IMR-90 (cell line): ENCODE measurements at regions not wholly inside any gene's neighbourhood (a gene's known extent, or its start where the extent isn't known, plus 50 kb on each side); places are given as distances from the start of the nearest gene placed in this dataset.

Source experiments
- ATAC-seq: fragments of 200-7000 bp; cut with Tn5 transposase; 2 replicates; pipeline ENCODE4 v1.9.1; 2020; ENCODE audit warnings: low read depth, mild to moderate bottlenecking, moderate library complexity
- BruUV-seq: library from RNA; stranded (reverse); fragments of 400-500 nt; replicated peaks from 2 replicates; lab custom pipeline; 2021; lab: Mats Ljungman, UMichigan
- CTCF ChIA-PET: fragments of 300-600 bp; formaldehyde crosslinking; extraction: SDS; loops from one replicate; lab custom pipeline; 2021; ENCODE audit warnings: antibody characterized with exemption; lab: Yijun Ruan, JAX
- POLR2A ChIA-PET: fragments of 300-600 bp; sonication (Branson Sonifier 250); formaldehyde crosslinking; loops from one replicate; lab custom pipeline; 2022; ENCODE audit warnings: antibody characterized with exemption; ENCODE audit not compliant: unreplicated experiment; lab: Charles Lee
- DNase-seq: peaks from one replicate; pipeline ENCODE4 v3.0.0; 2013
- H2AFZ ChIP-seq: replicated peaks from 2 replicates; pipeline ENCODE3; 2013; ENCODE audit warnings: low read length, mild to moderate bottlenecking; ENCODE audit not compliant: poor library complexity
- H2AK5ac ChIP-seq: 2 replicates; pipeline ENCODE4 v1.6.1; 2013; ENCODE audit warnings: low read depth, low read length, inconsistent platforms
- H2AK9ac ChIP-seq: replicated peaks from 2 replicates; pipeline ENCODE3; 2013; ENCODE audit warnings: mild to moderate bottlenecking, low read depth, low read length, moderate library complexity; ENCODE audit not compliant: poor library complexity
- H2BK120ac ChIP-seq: 2 replicates; pipeline ENCODE4 v1.6.1; 2013; ENCODE audit warnings: low read depth, low read length, inconsistent platforms
- H2BK15ac ChIP-seq: 3 replicates; pipeline ENCODE4 v1.6.1; 2013; ENCODE audit warnings: low read depth, low read length, inconsistent platforms
- H2BK20ac ChIP-seq: 2 replicates; pipeline ENCODE4 v1.6.1; 2013; ENCODE audit warnings: low read depth, mild to moderate bottlenecking, inconsistent platforms, low read length, moderate library complexity
- H2BK5ac ChIP-seq: 2 replicates; pipeline ENCODE4 v1.6.1; 2013; ENCODE audit warnings: mild to moderate bottlenecking, low read depth, low read length, inconsistent platforms; ENCODE audit not compliant: poor library complexity, severe bottlenecking
- H3K14ac ChIP-seq: replicated peaks from 2 replicates; pipeline ENCODE4 v1.6.1; 2013; ENCODE audit warnings: low read depth, low read length, inconsistent platforms
- H3K18ac ChIP-seq: 2 replicates; pipeline ENCODE4 v1.6.1; 2013; ENCODE audit warnings: low read depth, low read length, control low read depth
- H3K23ac ChIP-seq: 2 replicates; pipeline ENCODE4 v1.6.1; 2013; ENCODE audit warnings: low read depth, low read length, inconsistent platforms
- H3K27ac ChIP-seq: 2 replicates; pipeline ENCODE4 v1.5.1; 2013; ENCODE audit warnings: mild to moderate bottlenecking, control low read depth, low read length; ENCODE audit not compliant: insufficient read depth
- H3K27me3 ChIP-seq: 2 replicates; pipeline ENCODE4 v1.6.1; 2013; ENCODE audit warnings: low read length; ENCODE audit not compliant: control insufficient read depth, insufficient read depth
- H3K36me3 ChIP-seq: 2 replicates; pipeline ENCODE4 v1.6.1; 2013; ENCODE audit warnings: low read length, mixed read lengths; ENCODE audit not compliant: control insufficient read depth, insufficient read depth
- H3K4ac ChIP-seq: 2 replicates; pipeline ENCODE4 v1.6.1; 2013; ENCODE audit warnings: low read depth, low read length, inconsistent platforms
- H3K4me1 ChIP-seq: 2 replicates; pipeline ENCODE4 v1.6.1; 2013; ENCODE audit warnings: low read length, mixed read lengths; ENCODE audit not compliant: control insufficient read depth, insufficient read depth
- H3K4me2 ChIP-seq: 2 replicates; pipeline ENCODE4 v1.6.1; 2013; ENCODE audit warnings: low read depth, mild to moderate bottlenecking, control low read depth, low read length, moderate library complexity
- H3K4me3 ChIP-seq: 2 replicates; pipeline ENCODE4 v1.5.1; 2013; ENCODE audit warnings: low read depth, mild to moderate bottlenecking, control low read depth, low read length, moderate library complexity; ENCODE audit not compliant: insufficient read depth
- H3K56ac ChIP-seq: 2 replicates; pipeline ENCODE4 v1.6.1; 2013; ENCODE audit warnings: low read length, inconsistent platforms; ENCODE audit not compliant: insufficient read depth; ENCODE audit errors: extremely low read depth
- H3K79me1 ChIP-seq, 2 experiments: 2 replicates each; pipeline ENCODE4 v1.6.1; 2013; ENCODE audit warnings: low read length in 2 of 2, inconsistent platforms in 1 of 2, low read depth in 1 of 2
- H3K9ac ChIP-seq: 2 replicates; pipeline ENCODE4 v1.6.1; 2013; ENCODE audit warnings: low read depth, low read length, control low read depth
- H3K9me1 ChIP-seq: 2 replicates; pipeline ENCODE4 v1.6.1; 2013; ENCODE audit warnings: low read length, inconsistent platforms; ENCODE audit not compliant: insufficient read depth
- H3K9me3 ChIP-seq: 2 replicates; pipeline ENCODE4 v1.6.1; 2013; ENCODE audit warnings: low read length; ENCODE audit not compliant: control insufficient read depth, insufficient read depth
- H4K20me1 ChIP-seq: 2 replicates; pipeline ENCODE4 v1.6.1; 2013; ENCODE audit warnings: low read length, inconsistent platforms; ENCODE audit not compliant: insufficient read depth
- H4K5ac ChIP-seq: 2 replicates; pipeline ENCODE4 v1.6.1; 2013; ENCODE audit warnings: mild to moderate bottlenecking, low read depth, low read length, control low read depth
- H4K8ac ChIP-seq, 2 experiments: 2 replicates each; pipeline ENCODE4 v1.6.1; 2013; ENCODE audit warnings: low read depth in 2 of 2, low read length in 2 of 2, control low read depth in 1 of 2, inconsistent platforms in 1 of 2
- H4K91ac ChIP-seq: 2 replicates; pipeline ENCODE4 v1.6.1; 2013; ENCODE audit warnings: low read depth, low read length, inconsistent platforms; ENCODE audit not compliant: insufficient read depth
- BHLHE40 ChIP-seq: fragments of 150-350 bp; IDR thresholded peaks from 2 replicates; pipeline ENCODE4 v1.6.1; 2016; ENCODE audit warnings: mild to moderate bottlenecking, low read depth, low read length
- CEBPB ChIP-seq: IDR thresholded peaks from 2 replicates; pipeline ENCODE4 v1.6.1; 2012; ENCODE audit warnings: low read depth, low read length, improper control_type of control experiment
- CHD1 ChIP-seq: IDR thresholded peaks from 2 replicates; pipeline ENCODE4 v1.6.1; 2012; ENCODE audit warnings: low read depth, low read length, improper control_type of control experiment
- CTCF ChIP-seq: conservative IDR thresholded peaks from 2 replicates; pipeline ENCODE4 v1.5.1; 2012; ENCODE audit warnings: mild to moderate bottlenecking, low read depth, low read length, improper control_type of control experiment
- FOS ChIP-seq: fragments of 150-350 bp; IDR thresholded peaks from 2 replicates; pipeline ENCODE4 v1.6.1; 2016; ENCODE audit warnings: low read depth, low read length
- MAFK ChIP-seq: IDR thresholded peaks from 2 replicates; pipeline ENCODE4 v1.6.1; 2012; ENCODE audit warnings: low read depth, low read length, improper control_type of control experiment
- MAZ ChIP-seq: IDR thresholded peaks from 2 replicates; pipeline ENCODE4 v1.6.1; 2012; ENCODE audit warnings: low read depth, mild to moderate bottlenecking, low read length, improper control_type of control experiment, moderate library complexity, borderline replicate concordance
- MXI1 ChIP-seq: IDR thresholded peaks from 2 replicates; pipeline ENCODE4 v1.6.1; 2012; ENCODE audit warnings: low read depth, mild to moderate bottlenecking, low read length, moderate library complexity, borderline replicate concordance
- NFE2L2 ChIP-seq: fragments of 150-350 bp; IDR thresholded peaks from 2 replicates; pipeline ENCODE4 v1.6.1; 2016; ENCODE audit warnings: low read depth, mild to moderate bottlenecking, low read length
- POLR2A ChIP-seq: IDR thresholded peaks from 2 replicates; pipeline ENCODE4 v1.6.1; 2012; ENCODE audit warnings: mild to moderate bottlenecking, low read depth, low read length
- RAD21 ChIP-seq: IDR thresholded peaks from 2 replicates; pipeline ENCODE4 v1.6.1; 2012; ENCODE audit warnings: low read length, improper control_type of control experiment
- RCOR1 ChIP-seq: IDR thresholded peaks from 2 replicates; pipeline ENCODE4 v1.6.1; 2012; ENCODE audit warnings: mild to moderate bottlenecking, low read length, improper control_type of control experiment; ENCODE audit not compliant: insufficient replicate concordance
- RFX5 ChIP-seq: IDR thresholded peaks from 2 replicates; pipeline ENCODE4 v1.8.0; 2012; ENCODE audit warnings: low read depth, mild to moderate bottlenecking, low read length, moderate library complexity
- USF2 ChIP-seq: fragments of 150-350 bp; IDR thresholded peaks from 2 replicates; pipeline ENCODE4 v1.6.1; 2017; ENCODE audit warnings: mild to moderate bottlenecking, antibody characterized with exemption, low read length, low read depth
- dilution Hi-C: fragments of 300-500 bp; cut with HindIII; formaldehyde crosslinking; loops from one replicate; pipeline ENCODE4 v1.14.3; 2018; ENCODE audit warnings: low sequenced_read_pairs; ENCODE audit not compliant: unreplicated experiment
- in situ Hi-C: fragments of 300-500 bp; cut with MboI; formaldehyde crosslinking; loops from 3 replicates; pipeline ENCODE4 v1.14.3; 2019; ENCODE audit warnings: low sequenced_read_pairs, inconsistent platforms, mixed read lengths
- intact Hi-C: fragments of 100-400 bp; cut with micrococcal nuclease; formaldehyde crosslinking; loops from 2 replicates; pipeline ENCODE4 v1.10.0; 2022

GRCh38 chr2:30089171-30089570 lies 57.6 kb upstream of the YPEL5 start:
- no peak overlapping the region for H4K91ac ChIP-seq
- peaks cover 52% of the 10 kb centered on the region for H3K27me3 ChIP-seq
- H3K23ac ChIP-seq: no peak overlapping the region
- H2AK5ac ChIP-seq: no peak overlapping the region
- no peak overlapping the region for H2AFZ ChIP-seq
- ATAC-seq (no peak), DNase-seq (no peak)
- ChIA-PET POLR2A (no interaction called here), CTCF (interaction anchor here (0.8 to 1.0 kb wide), 2 partner anchors 8 to 26 kb away, joined by 3 read pairs; no protein-coding TSS in a partner anchor)
- no peak overlapping the region for H3K56ac ChIP-seq
- H3K27ac ChIP-seq: no peak overlapping the region
- H2BK15ac ChIP-seq: no peak overlapping the region
- no peak overlapping the region for H3K9ac ChIP-seq
- H2BK5ac ChIP-seq: no peak overlapping the region
- H3K4me3 ChIP-seq: no peak overlapping the region
- no peak overlapping the region for H3K18ac ChIP-seq
- no peak overlapping the region for H2AK9ac ChIP-seq
- H3K9me1 ChIP-seq: no peaks in the 10 kb centered on the region
- H2BK120ac ChIP-seq: no peak overlapping the region
- BruUV-seq: no TSS peak
- H3K4ac ChIP-seq: no peak overlapping the region
- dilution Hi-C loops: no loop called here
- H2BK20ac ChIP-seq: no peak overlapping the region
- H3K4me1 ChIP-seq: no peaks in the 10 kb centered on the region
- H4K20me1 ChIP-seq: no peaks in the 10 kb centered on the region
- in situ Hi-C loops: loop anchor here (5.0 kb wide), 1 partner anchor 33 kb away; no protein-coding TSS in a partner anchor
- H4K8ac ChIP-seq: no peak overlapping the region
- no peak overlapping the region for H4K5ac ChIP-seq
- TF ChIP-seq RFX5 (no peak), FOS (no peak), MXI1 (no peak), MAZ (no peak), RAD21 (no peak), CHD1 (no peak), CTCF (no peak), MAFK (no peak), RCOR1 (no peak), BHLHE40 (no peak), USF2 (no peak), NFE2L2 (no peak), POLR2A (no peak), CEBPB (no peak)
- H3K79me1 ChIP-seq: no peaks in the 10 kb centered on the region
- intact Hi-C loops: no loop called here
- no peak overlapping the region for H3K14ac ChIP-seq
- no peak overlapping the region for H3K4me2 ChIP-seq
- no peaks in the 10 kb centered on the region for H3K36me3 ChIP-seq
- H3K9me3 ChIP-seq: no peaks in the 10 kb centered on the region
